Thymus (tissue), 11 donors: ENCODE measurements at regions not wholly inside any gene's neighbourhood (a gene's known extent, or its start where the extent isn't known, plus 50 kb on each side); places are given as distances from the start of the nearest gene placed in this dataset.

Experiments used
- DNase-seq, 9 donors: peaks; one replicate each; pipeline ENCODE4 v3.0.0-alpha.2; 2013; ENCODE audit warnings: low spot score in 9 of 9, low read depth in 6 of 9, missing footprints in 1 of 9
- H3K27ac ChIP-seq, 2 donors: one replicate each; pipeline ENCODE4 v1.5.1; 2013; ENCODE audit warnings: control low read depth in 1 of 2, low read depth in 1 of 2, low read length in 1 of 2, mild to moderate bottlenecking in 1 of 2, moderate library complexity in 1 of 2
- H3K27me3 ChIP-seq, 2 donors: one replicate each; pipeline ENCODE4 v1.5.1; 2013; ENCODE audit warnings: low read length in 1 of 2; ENCODE audit not compliant: control insufficient read depth in 2 of 2, insufficient read depth in 1 of 2
- H3K36me3 ChIP-seq, 2 donors: one replicate each; pipeline ENCODE4 v1.5.1; 2013; ENCODE audit warnings: low read length in 1 of 2, mild to moderate bottlenecking in 1 of 2, moderate library complexity in 1 of 2; ENCODE audit not compliant: control insufficient read depth in 2 of 2, insufficient read depth in 2 of 2
- H3K4me1 ChIP-seq, 2 donors: one replicate each; pipeline ENCODE4 v1.5.1; 2013; ENCODE audit warnings: low read length in 2 of 2; ENCODE audit not compliant: control insufficient read depth in 2 of 2, insufficient read depth in 2 of 2
- H3K4me3 ChIP-seq, 2 donors: one replicate each; pipeline ENCODE4 v1.5.1; 2013; ENCODE audit warnings: low read length in 2 of 2, control low read depth in 1 of 2, mild to moderate bottlenecking in 1 of 2
- H3K9me3 ChIP-seq, 2 donors: one replicate each; pipeline ENCODE4 v1.5.1; 2013; ENCODE audit warnings: low read length in 1 of 2, mild to moderate bottlenecking in 1 of 2; ENCODE audit not compliant: control insufficient read depth in 2 of 2, insufficient read depth in 1 of 2
- WGBS: extraction: QIAGEN DNeasy Blood & Tissue Kit; methylation state at CpG from one replicate; pipeline ENCODE4 v1.1.7; 2013; 5-methylcytosine and 5-hydroxymethylcytosine counted together
- donor health status: healthy.

DNA sequence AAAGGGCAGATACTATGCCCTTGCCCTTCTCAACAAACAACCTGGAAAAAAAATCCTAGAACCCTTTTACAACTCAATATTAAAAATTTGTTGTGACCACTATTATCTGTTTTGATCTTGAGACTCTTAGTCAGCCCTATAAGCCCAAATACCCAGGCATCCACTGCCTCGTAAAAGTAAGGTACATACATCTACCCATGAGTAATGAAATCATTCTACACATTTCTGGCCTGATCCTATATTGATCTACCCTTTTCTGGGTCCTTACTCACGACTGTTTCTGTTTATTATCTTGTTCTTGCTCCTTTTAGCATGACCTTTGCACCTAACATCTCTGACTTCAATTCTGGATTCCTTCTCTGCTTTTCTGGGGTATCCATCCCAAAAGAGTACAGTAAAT is 56.8 kb downstream of the SCG2 start:
- WGBS, result 67% methylated on average over 2 of the region's 2 CpGs
- no peaks in the 10 kb centered on the region for H3K36me3 ChIP-seq
- no peak for DNase-seq

DNA sequence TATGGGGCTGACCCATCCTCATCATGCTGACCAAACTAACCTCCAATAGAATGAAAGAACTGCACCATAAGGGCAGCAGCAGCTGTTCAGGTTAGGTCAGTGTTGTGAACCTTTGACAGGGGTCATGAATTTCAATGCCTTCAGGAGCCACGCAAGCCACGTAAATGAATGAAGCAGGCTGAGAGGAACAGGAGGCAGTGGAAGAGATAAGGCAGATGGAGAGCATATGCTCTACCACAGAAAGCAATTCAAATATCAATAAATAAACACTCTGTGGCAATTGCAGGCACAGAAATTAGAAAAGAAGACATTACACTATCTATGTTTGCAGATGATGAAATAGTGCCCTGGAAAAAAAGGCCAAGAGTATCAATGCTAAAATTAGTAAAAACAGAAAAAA is 56.3 kb downstream of the SCG2 start:
- WGBS, result 70% methylated on average over 2 of the region's 2 CpGs
- no peaks in the 10 kb centered on the region for H3K4me1 ChIP-seq
- no peak overlapping the region for H3K4me3 ChIP-seq
- H3K9me3 ChIP-seq, result no peaks in the 10 kb centered on the region
- no peak overlapping the region for H3K27ac ChIP-seq
- H3K27me3 ChIP-seq, result no peaks in the 10 kb centered on the region
- H3K36me3 ChIP-seq, result no peaks in the 10 kb centered on the region
- no peak for DNase-seq

More for the DNA sequence above, 56.8 kb downstream of the SCG2 start:
- no peaks in the 10 kb centered on the region for H3K4me1 ChIP-seq
- H3K27me3 ChIP-seq, result no peaks in the 10 kb centered on the region
- H3K4me3 ChIP-seq, result no peak overlapping the region
- no peaks in the 10 kb centered on the region for H3K9me3 ChIP-seq
- H3K27ac ChIP-seq, result no peak overlapping the region
